Psoas muscle (tissue), 7 donors: ENCODE measurements at regions not wholly inside any gene's neighbourhood (a gene's known extent, or its start where the extent isn't known, plus 50 kb on each side); places are given as distances from the start of the nearest gene placed in this dataset.

Experiments used
- ATAC-seq, 4 donors: fragments of 200-7000 bp; cut with Tn5 transposase; one replicate each; pipeline ENCODE4 v1.9.1; 2020; ENCODE audit warnings: moderate library complexity in 3 of 4, mild to moderate bottlenecking in 2 of 4
- DNase-seq, 2 donors: peaks; one replicate each; pipeline ENCODE4 v3.0.0-alpha.2; 2020
- H3K27ac ChIP-seq: fragments of 200-600 bp; one replicate; pipeline ENCODE4 v1.8.0; 2022
- H3K27me3 ChIP-seq, 3 donors: fragments of 200-600 bp in 1 of 3; one replicate each; pipeline versions ENCODE4 v1.6.1 to v1.8.0; 2013 to 2022; ENCODE audit warnings: low read length in 2 of 3, mild to moderate bottlenecking in 2 of 3, moderate library complexity in 1 of 3; ENCODE audit not compliant: insufficient read depth in 3 of 3
- H3K36me3 ChIP-seq, 2 donors: fragments of 200-600 bp in 1 of 2; one replicate each; pipeline versions ENCODE4 v1.6.1 to v1.8.0; 2013 to 2022; ENCODE audit warnings: low read depth in 1 of 2, mild to moderate bottlenecking in 1 of 2, moderate library complexity in 1 of 2; ENCODE audit not compliant: insufficient read depth in 1 of 2
- H3K4me1 ChIP-seq: fragments of 200-600 bp; one replicate; pipeline ENCODE4 v1.8.0; 2022
- H3K4me3 ChIP-seq: fragments of 200-600 bp; one replicate; pipeline ENCODE4 v1.8.0; 2022; ENCODE audit warnings: mild to moderate bottlenecking
- H3K9me3 ChIP-seq: fragments of 200-600 bp; one replicate; pipeline ENCODE4 v1.8.0; 2022
- WGBS, 3 donors: extraction: QIAGEN DNeasy Blood & Tissue Kit; methylation state at CpG; one replicate each; pipeline versions ENCODE4 v1.1.6 to v1.1.7; 2013; 5-methylcytosine and 5-hydroxymethylcytosine counted together
- intact Hi-C, 2 donors: fragments of 100-400 bp; cut with DNase I; formaldehyde crosslinking; loops; one replicate each; pipeline versions ENCODE4 v1.11.0 to v1.14.2; 2022
- TF ChIP-seq, protein P1 (sequence below): fragments of 200-600 bp; IDR thresholded peaks from one replicate; pipeline ENCODE4 v1.8.0; 2022; ENCODE audit warnings: antibody characterized with exemption
- donor health status: healthy with polysubstance abuse.
- donor health status: DM: no; HTN: no; CAD: no; lungs with moderate emphysema.
- donor health status: Bipolar disorder and iron deficiency.
- donor health status: healthy.
- donor health status: DM: yes; HTN: yes; CAD: no.
- donor health status: DM: no; HTN: no; CAD: no.
- donor health status: DM: yes; HTN: yes; CAD: no.

DNA sequence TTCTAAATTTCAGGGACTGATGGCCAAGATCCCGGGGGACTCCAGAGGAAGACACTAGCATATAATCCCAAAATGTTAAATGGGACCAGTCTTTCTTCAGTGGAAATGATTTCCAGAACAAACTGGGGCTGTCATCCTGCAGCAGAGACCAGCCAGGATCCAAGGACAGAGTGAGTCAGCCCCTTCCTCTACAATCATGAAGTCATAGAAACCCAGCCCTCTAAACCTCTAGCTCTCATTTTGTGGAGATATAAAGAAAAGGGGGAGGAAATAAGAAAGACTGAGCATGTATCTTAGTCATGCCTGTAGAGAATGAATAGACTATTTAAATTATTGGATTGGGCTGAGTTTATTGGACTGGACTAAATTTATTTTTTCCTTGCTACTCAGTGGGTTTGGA is 318.3 kb downstream of the AGTPBP1 start:
- no peak for ATAC-seq
- Histone ChIP-seq H3K4me3 (no peak overlapping the region), H3K27ac (no peak overlapping the region), H3K9me3 (no peaks in the 10 kb centered on the region), H3K36me3 (no peaks in the 10 kb centered on the region), H3K27me3 (peaks cover 0 to 4% (median 2%) of the 10 kb centered on the region in 3 donors), H3K4me1 (no peaks in the 10 kb centered on the region)
- intact Hi-C loops, result no loop called here
- TF ChIP-seq, protein P1, sequence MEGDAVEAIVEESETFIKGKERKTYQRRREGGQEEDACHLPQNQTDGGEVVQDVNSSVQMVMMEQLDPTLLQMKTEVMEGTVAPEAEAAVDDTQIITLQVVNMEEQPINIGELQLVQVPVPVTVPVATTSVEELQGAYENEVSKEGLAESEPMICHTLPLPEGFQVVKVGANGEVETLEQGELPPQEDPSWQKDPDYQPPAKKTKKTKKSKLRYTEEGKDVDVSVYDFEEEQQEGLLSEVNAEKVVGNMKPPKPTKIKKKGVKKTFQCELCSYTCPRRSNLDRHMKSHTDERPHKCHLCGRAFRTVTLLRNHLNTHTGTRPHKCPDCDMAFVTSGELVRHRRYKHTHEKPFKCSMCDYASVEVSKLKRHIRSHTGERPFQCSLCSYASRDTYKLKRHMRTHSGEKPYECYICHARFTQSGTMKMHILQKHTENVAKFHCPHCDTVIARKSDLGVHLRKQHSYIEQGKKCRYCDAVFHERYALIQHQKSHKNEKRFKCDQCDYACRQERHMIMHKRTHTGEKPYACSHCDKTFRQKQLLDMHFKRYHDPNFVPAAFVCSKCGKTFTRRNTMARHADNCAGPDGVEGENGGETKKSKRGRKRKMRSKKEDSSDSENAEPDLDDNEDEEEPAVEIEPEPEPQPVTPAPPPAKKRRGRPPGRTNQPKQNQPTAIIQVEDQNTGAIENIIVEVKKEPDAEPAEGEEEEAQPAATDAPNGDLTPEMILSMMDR, result no peak
- WGBS, 3 donors, result 91 to 100% (median 93%) methylated on average over 1 of the region's 1 CpG
- DNase-seq, result no peak

DNA sequence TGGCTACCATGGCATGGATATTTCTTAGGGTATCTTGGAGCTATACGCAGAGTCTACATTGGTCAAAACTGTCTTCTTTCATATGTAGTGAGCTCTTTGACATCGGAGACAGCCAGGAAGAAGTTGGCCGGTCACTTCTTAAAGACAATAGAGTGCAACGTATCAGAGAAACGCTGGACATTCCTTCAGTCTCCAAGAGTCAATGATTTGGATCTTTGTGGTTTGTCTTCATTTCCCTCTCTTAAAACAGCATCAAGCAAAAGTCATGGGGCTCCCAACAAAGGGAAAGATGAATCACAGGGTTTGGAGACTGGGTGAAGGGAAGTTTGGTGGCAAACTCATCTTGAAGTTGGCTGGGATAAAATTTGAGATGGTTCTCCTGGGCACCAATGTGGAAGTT is 320.1 kb downstream of the AGTPBP1 start:
- no peaks in the 10 kb centered on the region for H3K4me1 ChIP-seq
- H3K9me3 ChIP-seq, result no peaks in the 10 kb centered on the region
- H3K36me3 ChIP-seq, result no peaks in the 10 kb centered on the region
- peaks cover 0 to 4% (median 2%) of the 10 kb centered on the region in 3 donors for H3K27me3 ChIP-seq
- H3K4me3 ChIP-seq, result no peak overlapping the region
- intact Hi-C loops, result no loop called here
- no peak overlapping the region for H3K27ac ChIP-seq
- DNase-seq, result no peak
- ATAC-seq, result no peak
- WGBS, 3 donors, result 93 to 95% (median 95%) methylated on average over 5 of the region's 5 CpGs
- TF ChIP-seq, protein P1, result no peak

DNA sequence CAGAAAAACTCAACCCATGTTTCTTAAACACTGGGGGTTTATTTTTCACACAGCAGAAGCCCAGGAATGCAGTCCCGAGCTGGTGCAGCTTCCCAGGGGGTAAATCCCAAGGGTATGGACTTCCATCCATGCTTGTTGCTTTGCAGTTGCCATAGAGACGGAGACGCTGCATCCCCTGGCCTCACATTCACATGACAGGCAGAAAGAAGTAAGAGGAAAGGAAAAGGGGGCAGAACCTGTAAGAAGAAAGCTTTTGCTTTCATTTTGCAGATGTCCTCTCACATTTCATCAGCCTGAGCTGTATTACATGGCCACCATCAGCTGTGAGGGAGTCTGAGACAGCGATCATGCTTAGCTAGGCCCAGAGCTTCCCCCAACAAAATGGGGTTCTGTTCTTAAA is 321.0 kb downstream of the AGTPBP1 start:
- Histone ChIP-seq H3K27me3 (peaks cover 0 to 4% (median 2%) of the 10 kb centered on the region in 3 donors), H3K4me1 (no peaks in the 10 kb centered on the region), H3K9me3 (no peaks in the 10 kb centered on the region), H3K4me3 (no peak overlapping the region), H3K36me3 (no peaks in the 10 kb centered on the region), H3K27ac (no peak overlapping the region)
- ATAC-seq, result no peak
- intact Hi-C loops, result no loop called here
- TF ChIP-seq, protein P1, result no peak
- 32 to 43% (median 33%) methylated on average over 4 of the region's 4 CpGs for WGBS, 3 donors
- DNase-seq, result no peak

DNA sequence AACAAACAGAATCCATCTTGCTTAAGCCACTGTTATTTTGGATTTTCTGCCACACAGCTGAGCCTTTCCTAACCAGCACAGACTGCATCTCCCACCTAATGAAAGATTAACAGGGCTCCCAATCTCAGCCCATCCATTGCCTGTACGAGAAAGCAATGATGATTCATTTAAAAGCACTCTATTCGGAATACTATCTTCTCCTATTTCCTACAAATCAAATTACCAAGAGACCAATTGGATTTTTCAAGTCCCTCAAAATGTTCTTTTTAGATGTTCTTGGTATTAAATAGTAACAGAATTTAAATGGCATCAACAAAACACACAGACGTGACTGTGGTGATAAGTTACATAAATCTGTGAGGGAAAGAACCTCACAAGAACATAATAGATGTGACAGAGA is 324.1 kb downstream of the AGTPBP1 start:
- WGBS, 3 donors, result 80 to 86% (median 82%) methylated on average over 3 of the region's 3 CpGs

DNA sequence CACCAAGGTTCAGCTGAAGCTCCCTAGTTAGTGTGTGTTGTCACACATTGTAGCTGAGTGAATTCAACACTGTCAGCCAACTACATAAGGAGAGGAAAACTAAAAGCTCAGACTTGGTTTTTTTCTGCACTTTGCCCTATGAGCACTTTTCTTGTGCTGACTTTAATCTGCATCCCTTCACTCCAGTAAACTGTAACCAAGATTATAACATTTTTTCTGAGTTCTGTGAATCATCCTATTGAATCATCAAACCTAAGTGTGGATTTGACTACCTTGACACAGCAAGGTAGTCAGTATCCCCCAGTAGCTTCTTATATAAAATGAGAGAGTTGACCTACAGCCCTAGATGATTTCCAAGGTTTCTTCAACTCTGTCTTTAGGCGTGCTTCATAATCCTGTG is 325.0 kb downstream of the AGTPBP1 start:
- Histone ChIP-seq H3K27me3 (no peaks in the 10 kb centered on the region), H3K4me1 (no peaks in the 10 kb centered on the region), H3K27ac (no peak overlapping the region), H3K4me3 (no peak overlapping the region), H3K36me3 (no peaks in the 10 kb centered on the region), H3K9me3 (no peaks in the 10 kb centered on the region)
- no peak for ATAC-seq
- TF ChIP-seq, protein P1, result no peak
- intact Hi-C loops, result no loop called here
- WGBS, 3 donors, result 58 to 68% (median 63%) methylated on average over 1 of the region's 1 CpG
- no peak for DNase-seq

More for the DNA sequence above, 324.1 kb downstream of the AGTPBP1 start:
- Histone ChIP-seq H3K9me3 (no peaks in the 10 kb centered on the region), H3K36me3 (no peaks in the 10 kb centered on the region), H3K4me1 (no peaks in the 10 kb centered on the region), H3K4me3 (no peak overlapping the region), H3K27ac (no peak overlapping the region), H3K27me3 (no peaks in the 10 kb centered on the region)
- ATAC-seq, result no peak
- intact Hi-C loops, result no loop called here
- TF ChIP-seq, protein P1, result no peak
- no peak for DNase-seq
